Lung microvascular endothelial cell (primary cell): ENCODE measurements at regions not wholly inside any gene's neighbourhood (a gene's known extent, or its start where the extent isn't known, plus 50 kb on each side); places are given as distances from the start of the nearest gene placed in this dataset.

ENCODE experiments used
- DNase-seq, 2 donors: peaks; one replicate each; pipeline versions ENCODE4 v3.0.0 to v3.0.0-alpha.2; 2010; ENCODE audit warnings: low read depth in 2 of 2

GRCh38 chr12:46452776-46453175 lies 80.2 kb upstream of the SLC38A2 start:
- DNase-seq: no peak

DNA sequence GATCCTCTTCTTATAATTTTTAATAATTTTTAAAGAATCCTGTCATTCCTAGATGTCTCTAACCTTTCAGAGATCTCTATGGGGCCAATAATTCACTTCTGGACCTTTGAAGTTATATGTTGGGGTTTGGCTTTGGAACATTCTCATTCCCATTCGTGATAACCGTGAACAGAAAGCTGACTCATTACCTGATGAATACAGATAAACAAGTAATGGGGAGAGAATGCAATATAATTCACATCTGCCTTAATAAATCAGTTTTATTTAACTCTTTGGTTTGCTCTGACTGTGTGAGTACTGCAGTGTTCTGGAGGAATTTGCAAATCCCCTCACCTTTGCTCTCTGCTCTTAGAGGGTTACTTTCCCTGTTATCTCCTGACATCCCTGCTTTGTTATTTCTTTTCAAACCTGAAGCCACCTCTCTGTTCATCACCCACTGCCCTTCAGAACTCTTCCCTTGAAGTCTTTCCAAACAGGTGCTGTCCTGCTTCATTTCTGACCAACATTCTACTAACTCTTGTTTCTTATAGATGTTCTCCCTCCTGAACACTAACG lies 79.6 kb upstream of the SLC38A2 start:
- DNase-seq: peak; percentile 53 to 60

DNA sequence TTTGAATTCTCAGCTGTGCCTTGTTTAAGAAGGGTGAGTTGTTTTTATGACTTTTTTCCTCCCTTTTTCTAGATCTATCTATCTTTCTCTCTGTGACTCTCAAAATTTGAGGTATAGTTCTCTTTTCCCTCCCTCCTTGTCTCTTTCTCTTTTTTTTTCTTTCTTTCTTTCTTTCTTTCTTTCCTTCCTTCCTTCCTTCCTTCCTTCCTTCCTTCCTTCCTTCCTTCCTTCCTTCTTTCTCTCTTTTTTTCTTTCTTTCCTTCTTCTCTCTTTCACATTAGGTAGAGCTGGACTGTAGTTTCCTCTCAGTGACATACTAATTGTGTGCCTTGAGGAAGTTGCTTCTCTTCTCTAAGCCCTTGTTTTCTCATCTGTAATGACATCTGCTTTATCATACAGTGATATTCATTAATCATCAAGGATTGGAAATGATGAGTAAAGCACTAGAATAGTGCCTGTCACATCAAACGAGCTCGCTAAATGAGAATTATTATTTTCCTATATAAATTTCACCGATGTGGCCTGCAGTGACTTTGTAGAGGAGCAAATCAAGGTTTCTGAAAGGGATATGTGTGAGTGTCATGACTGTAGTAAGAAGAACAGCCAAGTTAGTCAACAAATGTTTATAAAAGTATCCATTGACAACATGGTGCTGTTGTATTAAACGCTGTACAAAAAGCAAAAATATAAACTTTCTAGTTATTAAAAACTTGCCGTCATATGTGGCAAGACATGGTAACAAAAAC lies 78.9 kb upstream of the SLC38A2 start:
- no peak for DNase-seq

GRCh38 chr12:46450279-46450748 lies 77.7 kb upstream of the SLC38A2 start:
- peak; percentile 62 to 67 for DNase-seq

DNA sequence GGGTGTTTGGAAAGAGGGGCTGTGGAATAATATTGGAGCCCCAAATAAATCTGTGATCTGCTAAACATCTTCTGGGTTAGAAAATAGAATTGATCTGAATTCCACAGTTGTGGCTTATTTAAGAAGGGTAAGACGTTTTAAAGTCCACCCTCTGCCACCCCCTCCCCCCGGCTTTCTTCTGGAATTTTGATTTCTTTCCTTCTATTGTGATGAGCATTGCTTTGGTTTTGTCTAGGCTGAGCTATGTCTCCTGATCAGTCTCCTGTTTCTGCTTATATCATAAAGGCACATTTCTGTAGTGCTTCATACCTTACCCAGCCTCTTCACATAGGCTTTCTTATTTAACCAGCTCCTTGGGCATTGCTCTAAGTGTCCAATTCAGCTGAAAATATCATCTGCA lies 77.3 kb upstream of the SLC38A2 start:
- no peak for DNase-seq

DNA sequence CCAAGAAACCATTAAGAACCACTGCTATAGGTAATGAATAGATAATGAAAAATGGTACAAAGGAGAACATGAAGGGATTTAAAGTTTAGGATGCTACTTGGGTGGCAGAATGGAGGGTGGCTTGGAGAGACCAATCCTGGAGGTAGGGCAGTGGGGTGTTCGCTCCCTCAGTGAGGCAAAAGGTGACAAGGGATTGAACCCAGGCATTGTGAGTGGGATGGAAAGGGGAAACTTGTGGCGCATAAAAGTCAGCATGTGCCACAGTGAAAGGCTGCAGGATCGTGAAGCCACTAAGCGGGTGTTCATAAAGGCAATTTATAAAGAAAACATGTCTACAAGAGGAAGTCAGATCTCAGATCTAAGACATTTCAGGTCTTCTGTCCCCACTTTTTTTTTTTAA lies 76.7 kb upstream of the SLC38A2 start:
- DNase-seq: no peak

DNA sequence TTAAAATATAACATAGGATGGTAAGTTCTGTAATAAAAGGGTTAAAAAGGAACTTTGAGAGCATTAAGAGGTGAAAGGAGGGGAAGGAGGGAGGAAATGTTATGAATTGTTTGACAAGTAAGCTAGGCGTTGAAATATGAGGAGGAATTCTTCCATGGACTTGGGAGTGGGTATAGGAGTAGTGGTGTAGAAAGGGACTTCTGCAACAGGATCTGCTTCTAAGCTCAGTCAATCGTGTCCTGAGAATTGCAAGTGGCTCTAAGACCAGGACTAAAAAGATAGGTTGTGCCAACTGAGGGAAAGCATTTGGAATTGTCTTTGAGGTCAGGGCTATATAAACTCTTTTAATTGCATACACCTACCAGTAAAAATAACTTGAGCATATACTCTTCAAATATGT lies 74.1 kb upstream of the SLC38A2 start:
- DNase-seq: peak; percentile 42 to 67

GRCh38 chr12:46445551-46446235 lies 73.1 kb upstream of the SLC38A2 start:
- DNase-seq: peak; percentile 77 to 93

- peak; percentile 32 to 77 for DNase-seq
Measured at GRCh38 chr12:46445093-46445492, 72.5 kb upstream of the SLC38A2 start.

GRCh38 chr12:46443594-46444263 lies 71.2 kb upstream of the SLC38A2 start:
- DNase-seq: peak in 1 of 2 donors; percentile 42

DNA sequence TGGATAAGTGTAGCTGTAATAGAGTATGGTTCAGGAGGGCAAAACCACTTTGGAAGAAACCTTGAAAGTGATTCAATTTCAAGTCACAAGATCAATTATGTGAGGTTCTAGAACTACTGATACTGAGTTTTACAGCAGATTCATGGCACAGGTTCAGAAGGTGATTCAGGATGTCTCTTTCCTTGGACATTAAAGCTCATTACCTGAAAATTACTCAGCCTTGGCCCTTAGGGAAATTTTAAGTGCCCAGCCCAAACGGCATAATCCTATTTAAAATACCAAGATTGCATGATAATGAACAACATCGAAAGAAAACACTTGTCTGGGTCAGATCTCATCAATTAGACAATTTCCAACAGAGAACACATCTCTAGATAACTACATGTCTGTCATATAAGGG lies 70.2 kb upstream of the SLC38A2 start:
- no peak for DNase-seq

GRCh38 chr12:46442239-46442638 lies 69.7 kb upstream of the SLC38A2 start:
- peak in 1 of 2 donors; percentile 77 for DNase-seq

- peak in 1 of 2 donors; percentile 57 for DNase-seq
Measured at GRCh38 chr12:46439793-46440511, 67.4 kb upstream of the SLC38A2 start.

- DNase-seq: peak; percentile 60 to 65
Measured at GRCh38 chr12:46438719-46439319, 66.2 kb upstream of the SLC38A2 start.

DNA sequence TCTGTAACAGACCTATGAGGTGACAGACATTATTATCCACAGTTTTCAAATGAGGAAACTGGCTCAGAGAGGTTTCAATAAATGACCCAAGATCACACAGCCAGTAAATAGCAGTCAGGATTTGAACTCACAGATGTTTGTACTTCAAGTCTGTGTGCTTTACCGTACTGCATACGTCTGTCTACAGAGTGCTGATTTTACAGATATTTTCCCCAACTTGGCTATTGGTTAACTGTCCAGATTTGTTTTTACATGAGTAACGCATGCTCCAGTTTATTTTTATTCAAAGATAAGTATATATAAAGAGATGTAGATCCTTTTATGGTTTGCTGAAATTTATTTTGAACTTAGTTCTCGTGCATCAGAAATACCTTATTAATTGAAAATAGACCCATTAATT lies 65.7 kb upstream of the SLC38A2 start:
- DNase-seq: no peak

- no peak for DNase-seq
Measured at GRCh38 chr12:46437469-46437868, 64.9 kb upstream of the SLC38A2 start.

DNA sequence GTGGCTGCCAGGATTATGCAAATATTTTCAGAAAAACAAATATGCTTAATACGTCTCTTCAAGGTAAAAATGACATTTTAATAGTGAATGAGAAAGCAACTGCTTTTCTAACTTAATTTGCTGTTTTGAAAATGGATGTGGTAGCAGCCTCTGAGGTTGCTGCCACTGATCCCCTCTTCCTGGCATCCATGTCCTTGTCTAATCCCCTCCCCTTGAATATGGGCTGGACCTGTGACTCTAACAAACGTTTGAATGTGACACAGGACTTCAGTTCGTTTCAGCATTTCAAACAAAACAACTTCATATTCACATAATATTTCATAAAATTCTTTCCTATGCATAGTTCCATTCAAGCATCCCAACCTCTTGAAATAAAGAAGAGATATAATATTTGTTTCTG lies 64.2 kb upstream of the SLC38A2 start:
- no peak for DNase-seq

DNA sequence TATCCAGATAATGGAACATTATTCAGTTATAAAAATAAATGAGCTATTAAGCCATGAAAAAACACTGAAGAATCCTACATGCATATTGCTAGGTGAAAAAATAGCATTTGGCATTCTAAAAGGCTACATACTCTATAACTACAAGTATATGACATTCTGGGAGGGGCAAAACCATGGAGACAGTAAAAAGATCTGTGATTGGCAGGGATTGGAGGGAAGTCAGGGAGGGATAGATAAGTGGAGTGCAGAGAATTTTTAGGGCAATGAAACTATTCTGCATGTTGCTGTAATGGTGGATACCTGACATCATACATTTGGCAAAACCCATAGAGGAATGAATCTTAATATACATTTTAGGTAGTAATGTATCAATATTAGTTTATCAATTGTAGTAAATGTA lies 63.1 kb upstream of the SLC38A2 start:
- DNase-seq: no peak

DNA sequence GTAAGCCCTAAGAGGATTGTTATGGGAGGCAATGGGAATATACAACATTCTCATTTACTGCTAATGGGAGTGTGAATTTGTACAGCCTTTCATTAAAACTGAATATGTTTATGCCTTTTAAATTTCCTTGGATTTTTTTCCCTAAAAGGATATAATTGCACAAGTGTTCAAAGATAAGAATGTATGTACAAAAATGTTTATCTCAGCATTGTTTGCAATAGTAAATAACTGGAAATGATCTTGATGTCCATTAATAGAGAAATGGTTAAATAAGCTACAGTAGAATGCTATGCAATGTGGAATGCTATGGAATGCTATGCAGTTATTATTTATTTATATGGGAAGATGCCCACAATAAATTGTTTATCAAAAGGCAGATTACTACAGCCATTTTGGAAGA lies 62.5 kb upstream of the SLC38A2 start:
- DNase-seq: no peak

- no peak for DNase-seq
Measured at GRCh38 chr12:46433829-46434228, 61.3 kb upstream of the SLC38A2 start.

DNA sequence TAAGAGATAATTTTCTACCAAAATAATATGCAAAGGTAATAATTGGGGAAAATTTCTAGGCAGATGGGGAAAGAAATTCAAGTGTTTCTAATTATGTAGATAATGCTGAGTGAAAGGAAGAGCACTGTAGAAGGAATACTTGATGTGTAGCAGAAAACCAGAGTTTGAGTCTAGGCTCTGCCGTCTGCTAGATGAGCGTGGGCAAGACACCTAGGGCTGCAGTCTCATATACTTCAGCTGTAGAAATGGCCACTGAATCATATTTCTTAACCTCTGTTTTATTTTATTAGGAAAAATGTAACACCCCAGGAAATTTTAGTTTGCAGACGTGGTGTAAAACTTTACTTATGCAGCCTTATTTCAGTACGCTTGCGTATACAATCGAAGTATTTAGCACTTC lies 59.8 kb upstream of the SLC38A2 start:
- DNase-seq: peak in 1 of 2 donors; percentile 21
